Activated naive CD8-positive, alpha-beta T cell treated with anti-CD3 and anti-CD28 coated beads for 36 hours (primary cell): ENCODE measurements at regions not wholly inside any gene's neighbourhood (a gene's known extent, or its start where the extent isn't known, plus 50 kb on each side); places are given as distances from the start of the nearest gene placed in this dataset.

Experiments
- DNase-seq: peaks from one replicate; pipeline ENCODE4 v3.0.0; 2021
- H3K27ac Mint-ChIP-seq: one replicate; pipeline ENCODE4 v1.8.0; 2022; ENCODE audit warnings: mild to moderate bottlenecking, moderate library complexity, mixed read lengths
- H3K27me3 Mint-ChIP-seq: one replicate; pipeline ENCODE4 v1.8.0; 2022; ENCODE audit warnings: mild to moderate bottlenecking, mixed read lengths
- H3K36me3 Mint-ChIP-seq: one replicate; pipeline ENCODE4 v1.8.0; 2021; ENCODE audit warnings: mild to moderate bottlenecking, mixed read lengths
- H3K4me1 Mint-ChIP-seq: one replicate; pipeline ENCODE4 v1.8.0; 2021; ENCODE audit warnings: mixed read lengths
- H3K4me3 Mint-ChIP-seq: one replicate; pipeline ENCODE4 v1.8.0; 2022; ENCODE audit warnings: mild to moderate bottlenecking, moderate library complexity, mixed read lengths
- H3K9me3 Mint-ChIP-seq: one replicate; pipeline ENCODE4 v1.8.0; 2022; ENCODE audit warnings: mixed read lengths

- no peak overlapping the region for H3K27ac Mint-ChIP-seq
- no peaks in the 10 kb centered on the region for H3K27me3 Mint-ChIP-seq
- no peaks in the 10 kb centered on the region for H3K36me3 Mint-ChIP-seq
- no peaks in the 10 kb centered on the region for H3K9me3 Mint-ChIP-seq
- no peak for DNase-seq
- no peak overlapping the region for H3K4me3 Mint-ChIP-seq
- H3K4me1 Mint-ChIP-seq, result no peaks in the 10 kb centered on the region
Measured at GRCh38 chr2:121101093-121101715, 183.8 kb downstream of the TFCP2L1 start.

GRCh38 chr2:121102941-121103340 is 182.1 kb downstream of the TFCP2L1 start:
- no peaks in the 10 kb centered on the region for H3K27me3 Mint-ChIP-seq
- no peak for DNase-seq
- no peaks in the 10 kb centered on the region for H3K9me3 Mint-ChIP-seq
- no peak overlapping the region for H3K4me3 Mint-ChIP-seq
- no peak overlapping the region for H3K27ac Mint-ChIP-seq
- H3K4me1 Mint-ChIP-seq, result no peaks in the 10 kb centered on the region
- H3K36me3 Mint-ChIP-seq, result no peaks in the 10 kb centered on the region

- Mint-ChIP-seq H3K27ac (no peak overlapping the region), H3K36me3 (no peaks in the 10 kb centered on the region), H3K4me3 (no peak overlapping the region), H3K27me3 (no peaks in the 10 kb centered on the region), H3K4me1 (no peaks in the 10 kb centered on the region), H3K9me3 (no peaks in the 10 kb centered on the region)
- no peak for DNase-seq
Measured at GRCh38 chr2:121103960-121104359, 181.0 kb downstream of the TFCP2L1 start.

GRCh38 chr2:121104721-121105141 is 180.3 kb downstream of the TFCP2L1 start:
- Mint-ChIP-seq H3K4me3 (no peak overlapping the region), H3K27ac (no peak overlapping the region), H3K9me3 (no peaks in the 10 kb centered on the region), H3K27me3 (no peaks in the 10 kb centered on the region), H3K36me3 (no peaks in the 10 kb centered on the region), H3K4me1 (no peaks in the 10 kb centered on the region)
- no peak for DNase-seq

- no peak overlapping the region for H3K27ac Mint-ChIP-seq
- no peaks in the 10 kb centered on the region for H3K36me3 Mint-ChIP-seq
- H3K9me3 Mint-ChIP-seq, result peaks cover 3% of the 10 kb centered on the region
- no peaks in the 10 kb centered on the region for H3K4me1 Mint-ChIP-seq
- H3K4me3 Mint-ChIP-seq, result no peak overlapping the region
- no peaks in the 10 kb centered on the region for H3K27me3 Mint-ChIP-seq
- no peak for DNase-seq
Measured at GRCh38 chr2:121110924-121111323, 174.1 kb downstream of the TFCP2L1 start.

- H3K9me3 Mint-ChIP-seq, result no peaks in the 10 kb centered on the region
- no peaks in the 10 kb centered on the region for H3K36me3 Mint-ChIP-seq
- no peak for DNase-seq
- no peaks in the 10 kb centered on the region for H3K27me3 Mint-ChIP-seq
- no peaks in the 10 kb centered on the region for H3K4me1 Mint-ChIP-seq
- no peak overlapping the region for H3K4me3 Mint-ChIP-seq
- H3K27ac Mint-ChIP-seq, result no peak overlapping the region
Measured at GRCh38 chr2:121118951-121119350, 166.1 kb downstream of the TFCP2L1 start.

GRCh38 chr2:121120411-121120810 is 164.6 kb downstream of the TFCP2L1 start:
- H3K4me1 Mint-ChIP-seq, result no peaks in the 10 kb centered on the region
- no peaks in the 10 kb centered on the region for H3K9me3 Mint-ChIP-seq
- no peaks in the 10 kb centered on the region for H3K27me3 Mint-ChIP-seq
- DNase-seq, result no peak
- no peaks in the 10 kb centered on the region for H3K36me3 Mint-ChIP-seq
- H3K4me3 Mint-ChIP-seq, result no peak overlapping the region
- no peak overlapping the region for H3K27ac Mint-ChIP-seq

- H3K4me3 Mint-ChIP-seq, result no peak overlapping the region
- DNase-seq, result no peak
- no peaks in the 10 kb centered on the region for H3K36me3 Mint-ChIP-seq
- H3K27ac Mint-ChIP-seq, result no peak overlapping the region
- H3K4me1 Mint-ChIP-seq, result no peaks in the 10 kb centered on the region
- H3K27me3 Mint-ChIP-seq, result no peaks in the 10 kb centered on the region
- no peaks in the 10 kb centered on the region for H3K9me3 Mint-ChIP-seq
Measured at GRCh38 chr2:121120991-121121390, 164.0 kb downstream of the TFCP2L1 start.

GRCh38 chr2:121121661-121122060 is 163.3 kb downstream of the TFCP2L1 start:
- H3K36me3 Mint-ChIP-seq, result no peaks in the 10 kb centered on the region

GRCh38 chr2:121123268-121123667 is 161.7 kb downstream of the TFCP2L1 start:
- no peak overlapping the region for H3K4me3 Mint-ChIP-seq
- H3K4me1 Mint-ChIP-seq, result no peaks in the 10 kb centered on the region
- no peaks in the 10 kb centered on the region for H3K9me3 Mint-ChIP-seq
- no peak overlapping the region for H3K27ac Mint-ChIP-seq
- H3K27me3 Mint-ChIP-seq, result no peaks in the 10 kb centered on the region
- DNase-seq, result no peak
- H3K36me3 Mint-ChIP-seq, result no peaks in the 10 kb centered on the region

More at GRCh38 chr2:121121661-121122060, 163.3 kb downstream of the TFCP2L1 start:
- DNase-seq, result no peak
- Mint-ChIP-seq H3K27ac (no peak overlapping the region), H3K9me3 (no peaks in the 10 kb centered on the region), H3K4me3 (no peak overlapping the region), H3K4me1 (no peaks in the 10 kb centered on the region), H3K27me3 (no peaks in the 10 kb centered on the region)

GRCh38 chr2:121124330-121124729 is 160.7 kb downstream of the TFCP2L1 start:
- Mint-ChIP-seq H3K36me3 (no peaks in the 10 kb centered on the region), H3K4me3 (no peak overlapping the region), H3K9me3 (no peaks in the 10 kb centered on the region), H3K27ac (no peak overlapping the region), H3K4me1 (no peaks in the 10 kb centered on the region), H3K27me3 (no peaks in the 10 kb centered on the region)
- DNase-seq, result no peak

GRCh38 chr2:121125350-121125749 is 159.7 kb downstream of the TFCP2L1 start:
- H3K9me3 Mint-ChIP-seq, result no peaks in the 10 kb centered on the region
- H3K27me3 Mint-ChIP-seq, result no peaks in the 10 kb centered on the region
- no peak overlapping the region for H3K4me3 Mint-ChIP-seq
- no peak for DNase-seq
- H3K36me3 Mint-ChIP-seq, result no peaks in the 10 kb centered on the region
- H3K4me1 Mint-ChIP-seq, result no peaks in the 10 kb centered on the region
- H3K27ac Mint-ChIP-seq, result no peak overlapping the region

GRCh38 chr2:121128741-121129659 is 156.0 kb downstream of the TFCP2L1 start:
- no peak overlapping the region for H3K27ac Mint-ChIP-seq
- no peaks in the 10 kb centered on the region for H3K27me3 Mint-ChIP-seq
- H3K4me1 Mint-ChIP-seq, result no peaks in the 10 kb centered on the region
- no peaks in the 10 kb centered on the region for H3K9me3 Mint-ChIP-seq
- H3K36me3 Mint-ChIP-seq, result no peaks in the 10 kb centered on the region
- H3K4me3 Mint-ChIP-seq, result no peak overlapping the region
- peak; percentile 33 for DNase-seq

GRCh38 chr2:121129692-121130091 is 155.3 kb downstream of the TFCP2L1 start:
- H3K36me3 Mint-ChIP-seq, result no peaks in the 10 kb centered on the region
- no peak overlapping the region for H3K4me3 Mint-ChIP-seq
- DNase-seq, result no peak
- no peaks in the 10 kb centered on the region for H3K27me3 Mint-ChIP-seq
- no peaks in the 10 kb centered on the region for H3K4me1 Mint-ChIP-seq
- no peaks in the 10 kb centered on the region for H3K9me3 Mint-ChIP-seq
- no peak overlapping the region for H3K27ac Mint-ChIP-seq

- H3K4me3 Mint-ChIP-seq, result no peak overlapping the region
- no peaks in the 10 kb centered on the region for H3K27me3 Mint-ChIP-seq
- no peak for DNase-seq
- H3K27ac Mint-ChIP-seq, result no peak overlapping the region
- H3K9me3 Mint-ChIP-seq, result no peaks in the 10 kb centered on the region
- no peaks in the 10 kb centered on the region for H3K4me1 Mint-ChIP-seq
- no peaks in the 10 kb centered on the region for H3K36me3 Mint-ChIP-seq
Measured at GRCh38 chr2:121130301-121130850, 154.6 kb downstream of the TFCP2L1 start.
